GM23338 (cell line): ENCODE measurements at regions not wholly inside any gene's neighbourhood (a gene's known extent, or its start where the extent isn't known, plus 50 kb on each side); places are given as distances from the start of the nearest gene placed in this dataset.

Source experiments
- ATAC-seq: fragments of 200-7000 bp; cut with Tn5 transposase; 3 replicates; pipeline ENCODE4 v1.9.1; 2020
- DNase-seq: peaks from one replicate; pipeline ENCODE4 v3.0.0-alpha.2; 2015; ENCODE audit warnings: low spot score
- H2AFZ ChIP-seq: fragments of 200-600 bp; sonication (generic); 2 replicates; pipeline ENCODE4 v1.8.0; 2016; ENCODE audit warnings: antibody characterized with exemption, mild to moderate bottlenecking, moderate library complexity
- H3F3A ChIP-seq: fragments of 200-600 bp; sonication (generic); replicated peaks from 2 replicates; pipeline ENCODE4 v1.8.0; 2017; ENCODE audit warnings: antibody characterized with exemption, mixed run types, low read depth
- H3K27ac ChIP-seq: fragments of 200-600 bp; sonication (generic); 2 replicates; pipeline ENCODE4 v1.6.1; 2016; ENCODE audit warnings: low read depth
- H3K27me3 ChIP-seq: fragments of 200-600 bp; sonication (generic); 2 replicates; pipeline ENCODE4 v1.8.0; 2016; ENCODE audit warnings: mild to moderate bottlenecking, mixed run types, moderate library complexity; ENCODE audit not compliant: insufficient read depth
- H3K36me3 ChIP-seq: fragments of 200-600 bp; sonication (generic); 2 replicates; pipeline ENCODE4 v1.8.0; 2016; ENCODE audit warnings: mild to moderate bottlenecking; ENCODE audit not compliant: insufficient read depth
- H3K4me1 ChIP-seq: fragments of 200-600 bp; sonication (generic); 2 replicates; pipeline ENCODE4 v1.8.0; 2016; ENCODE audit warnings: mild to moderate bottlenecking, moderate library complexity; ENCODE audit not compliant: insufficient read depth
- H3K4me2 ChIP-seq: fragments of 200-600 bp; sonication (generic); 2 replicates; pipeline ENCODE4 v1.7.1; 2017; ENCODE audit warnings: mixed run types
- H3K4me3 ChIP-seq: fragments of 200-600 bp; sonication (generic); 2 replicates; pipeline ENCODE4 v1.6.1; 2016; ENCODE audit warnings: mixed run types
- H3K79me2 ChIP-seq: fragments of 200-600 bp; sonication (generic); replicated peaks from 2 replicates; pipeline ENCODE4 v1.8.0; 2017; ENCODE audit warnings: mild to moderate bottlenecking; ENCODE audit not compliant: insufficient read depth
- H3K9me2 ChIP-seq: fragments of 200-600 bp; sonication (generic); 2 replicates; pipeline ENCODE4 v1.8.0; 2017; ENCODE audit not compliant: insufficient read depth
- H4K20me1 ChIP-seq: fragments of 200-600 bp; sonication (generic); replicated peaks from 2 replicates; pipeline ENCODE4 v1.8.0; 2017; ENCODE audit warnings: mild to moderate bottlenecking; ENCODE audit not compliant: insufficient read depth
- H3K27ac Mint-ChIP-seq: 2 replicates; pipeline ENCODE4 v1.8.0; 2020; ENCODE audit warnings: inconsistent platforms, mild to moderate bottlenecking, moderate library complexity, mixed read lengths
- H3K27me3 Mint-ChIP-seq: 3 replicates; pipeline ENCODE4 v1.8.0; 2022; ENCODE audit warnings: low read depth, mild to moderate bottlenecking, moderate library complexity, mixed read lengths, inconsistent platforms; ENCODE audit not compliant: insufficient read depth, poor library complexity
- H3K36me3 Mint-ChIP-seq: 3 replicates; pipeline ENCODE4 v1.8.0; 2021; ENCODE audit warnings: low read depth, mild to moderate bottlenecking, inconsistent platforms, moderate library complexity, mixed read lengths
- H3K4me1 Mint-ChIP-seq: 3 replicates; pipeline ENCODE4 v1.8.0; 2020; ENCODE audit warnings: mild to moderate bottlenecking, inconsistent platforms, mixed read lengths
- H3K4me3 Mint-ChIP-seq: 3 replicates; pipeline ENCODE4 v1.8.0; 2021; ENCODE audit warnings: moderate library complexity, mild to moderate bottlenecking, inconsistent platforms, mixed read lengths
- H3K9me3 Mint-ChIP-seq: 3 replicates; pipeline ENCODE4 v1.8.0; 2020; ENCODE audit warnings: moderate library complexity, mild to moderate bottlenecking, inconsistent platforms, mixed read lengths
- CREB1 ChIP-seq: fragments of 250-450 bp; sonication (Bioruptor Pico); IDR thresholded peaks from 2 replicates; pipeline ENCODE4 v1.5.0; 2020; ENCODE audit warnings: low read depth, mild to moderate bottlenecking, moderate library complexity
- CTCF ChIP-seq, 2 experiments: fragments of 200-600 bp in 1 of 2; sonication (generic) in 1 of 2; conservative IDR thresholded peaks; 2 replicates each; pipeline versions ENCODE4 v1.5.1 to v1.6.1; 2016 to 2017; ENCODE audit warnings: antibody characterized with exemption in 2 of 2, low read depth in 2 of 2, mild to moderate bottlenecking in 2 of 2, moderate library complexity in 1 of 2
- EZH2phosphoT487 ChIP-seq: fragments of 200-600 bp; sonication (generic); IDR thresholded peaks from one replicate; pipeline ENCODE4 v1.8.1; 2018; ENCODE audit warnings: antibody characterized with exemption; ENCODE audit not compliant: unreplicated experiment
- JUNB ChIP-seq: IDR thresholded peaks from one replicate; pipeline ENCODE4 v1.6.1; 2016; ENCODE audit warnings: antibody characterized with exemption; ENCODE audit not compliant: unreplicated experiment
- NANOG ChIP-seq: IDR thresholded peaks from 2 replicates; pipeline ENCODE4 v1.6.1; 2016; ENCODE audit warnings: antibody characterized with exemption, borderline replicate concordance
- POLR2AphosphoS5 ChIP-seq: IDR thresholded peaks from 2 replicates; pipeline ENCODE4 v1.6.1; 2016; ENCODE audit warnings: antibody characterized with exemption, low read depth
- STAT1 ChIP-seq: IDR thresholded peaks from one replicate; pipeline ENCODE4 v1.6.1; 2016; ENCODE audit warnings: antibody characterized with exemption; ENCODE audit not compliant: unreplicated experiment
- ZNF114 ChIP-seq: fragments of 250-450 bp; sonication (Bioruptor Pico); IDR thresholded peaks from 2 replicates; pipeline ENCODE4 v1.5.0; 2020; ENCODE audit warnings: mild to moderate bottlenecking, moderate library complexity
- ZNF331 ChIP-seq: fragments of 250-450 bp; sonication (Bioruptor Pico); IDR thresholded peaks from 2 replicates; pipeline ENCODE4 v1.5.0; 2020; ENCODE audit warnings: low read depth, mild to moderate bottlenecking, moderate library complexity
- ZNF462 ChIP-seq: fragments of 250-450 bp; sonication (Bioruptor Pico); IDR thresholded peaks from 2 replicates; pipeline ENCODE4 v1.5.0; 2020; ENCODE audit warnings: mild to moderate bottlenecking, moderate library complexity
- TF ChIP-seq, protein P1 (sequence below): IDR thresholded peaks from one replicate; pipeline ENCODE4 v1.6.1; 2018; ENCODE audit warnings: antibody characterized with exemption; ENCODE audit not compliant: unreplicated experiment
- TF ChIP-seq, protein P2 (sequence below): IDR thresholded peaks from 2 replicates; pipeline ENCODE4 v1.6.1; 2016; ENCODE audit warnings: antibody characterized with exemption

GRCh38 chr6:66048684-66049474 lies 341.9 kb upstream of the EYS start (continued):
- TF ChIP-seq, protein P1, sequence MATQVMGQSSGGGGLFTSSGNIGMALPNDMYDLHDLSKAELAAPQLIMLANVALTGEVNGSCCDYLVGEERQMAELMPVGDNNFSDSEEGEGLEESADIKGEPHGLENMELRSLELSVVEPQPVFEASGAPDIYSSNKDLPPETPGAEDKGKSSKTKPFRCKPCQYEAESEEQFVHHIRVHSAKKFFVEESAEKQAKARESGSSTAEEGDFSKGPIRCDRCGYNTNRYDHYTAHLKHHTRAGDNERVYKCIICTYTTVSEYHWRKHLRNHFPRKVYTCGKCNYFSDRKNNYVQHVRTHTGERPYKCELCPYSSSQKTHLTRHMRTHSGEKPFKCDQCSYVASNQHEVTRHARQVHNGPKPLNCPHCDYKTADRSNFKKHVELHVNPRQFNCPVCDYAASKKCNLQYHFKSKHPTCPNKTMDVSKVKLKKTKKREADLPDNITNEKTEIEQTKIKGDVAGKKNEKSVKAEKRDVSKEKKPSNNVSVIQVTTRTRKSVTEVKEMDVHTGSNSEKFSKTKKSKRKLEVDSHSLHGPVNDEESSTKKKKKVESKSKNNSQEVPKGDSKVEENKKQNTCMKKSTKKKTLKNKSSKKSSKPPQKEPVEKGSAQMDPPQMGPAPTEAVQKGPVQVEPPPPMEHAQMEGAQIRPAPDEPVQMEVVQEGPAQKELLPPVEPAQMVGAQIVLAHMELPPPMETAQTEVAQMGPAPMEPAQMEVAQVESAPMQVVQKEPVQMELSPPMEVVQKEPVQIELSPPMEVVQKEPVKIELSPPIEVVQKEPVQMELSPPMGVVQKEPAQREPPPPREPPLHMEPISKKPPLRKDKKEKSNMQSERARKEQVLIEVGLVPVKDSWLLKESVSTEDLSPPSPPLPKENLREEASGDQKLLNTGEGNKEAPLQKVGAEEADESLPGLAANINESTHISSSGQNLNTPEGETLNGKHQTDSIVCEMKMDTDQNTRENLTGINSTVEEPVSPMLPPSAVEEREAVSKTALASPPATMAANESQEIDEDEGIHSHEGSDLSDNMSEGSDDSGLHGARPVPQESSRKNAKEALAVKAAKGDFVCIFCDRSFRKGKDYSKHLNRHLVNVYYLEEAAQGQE: no peak
- TF ChIP-seq CREB1 (no peak), POLR2AphosphoS5 (no peak), JUNB (no peak)
- TF ChIP-seq, protein P2, sequence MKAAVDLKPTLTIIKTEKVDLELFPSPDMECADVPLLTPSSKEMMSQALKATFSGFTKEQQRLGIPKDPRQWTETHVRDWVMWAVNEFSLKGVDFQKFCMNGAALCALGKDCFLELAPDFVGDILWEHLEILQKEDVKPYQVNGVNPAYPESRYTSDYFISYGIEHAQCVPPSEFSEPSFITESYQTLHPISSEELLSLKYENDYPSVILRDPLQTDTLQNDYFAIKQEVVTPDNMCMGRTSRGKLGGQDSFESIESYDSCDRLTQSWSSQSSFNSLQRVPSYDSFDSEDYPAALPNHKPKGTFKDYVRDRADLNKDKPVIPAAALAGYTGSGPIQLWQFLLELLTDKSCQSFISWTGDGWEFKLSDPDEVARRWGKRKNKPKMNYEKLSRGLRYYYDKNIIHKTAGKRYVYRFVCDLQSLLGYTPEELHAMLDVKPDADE: no peak

DNA sequence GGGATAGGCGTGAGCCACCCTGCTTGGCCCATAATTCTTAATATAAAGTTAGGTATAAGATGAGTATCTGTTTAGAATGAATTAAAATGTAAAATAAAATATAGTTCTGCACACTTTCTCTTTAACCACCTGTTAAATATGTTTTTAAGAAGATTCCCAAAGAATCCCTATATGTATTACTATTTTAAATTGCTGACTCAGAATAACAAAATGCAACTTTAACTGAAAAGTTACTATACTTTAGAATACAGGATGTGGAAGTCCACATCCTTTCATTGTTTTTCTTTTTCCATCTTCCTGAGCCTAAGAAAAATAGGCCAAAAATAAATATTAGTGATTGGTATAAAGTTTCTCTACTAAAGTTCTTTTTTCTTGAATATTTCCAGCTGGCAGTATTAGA lies 325.6 kb upstream of the EYS start:
- Mint-ChIP-seq H3K4me1 (no peaks in the 10 kb centered on the region), H3K27me3 (no peaks in the 10 kb centered on the region), H3K4me3 (no peak overlapping the region)
- TF ChIP-seq EZH2phosphoT487 (no peak), CTCF (conservative IDR thresholded peaks at IDR 0.05; ENCODE audit: low read depth in 2 of 2) (no peak), POLR2AphosphoS5 (no peak), ZNF462 (CRISPR knock-in tag) (no peak), ZNF331 (no peak), ZNF114 (CRISPR knock-in tag) (no peak), STAT1 (no peak), NANOG (no peak)

More for the DNA sequence above, 325.6 kb upstream of the EYS start:
- Mint-ChIP-seq H3K36me3 (no peaks in the 10 kb centered on the region), H3K9me3 (peaks cover 8% of the 10 kb centered on the region; the same call in 2 of the 3 replicates), H3K27ac (no peak overlapping the region)
- H3K27me3 ChIP-seq: no peaks in the 10 kb centered on the region
- no peaks in the 10 kb centered on the region for H3F3A ChIP-seq
- no peak for ATAC-seq
- H2AFZ ChIP-seq: no peak overlapping the region
- no peaks in the 10 kb centered on the region for H3K4me1 ChIP-seq
- H3K4me2 ChIP-seq: no peak overlapping the region
- H3K4me3 ChIP-seq: no peak overlapping the region
- H3K27ac ChIP-seq: no peak overlapping the region
- no peaks in the 10 kb centered on the region for H3K36me3 ChIP-seq
- H3K9me2 ChIP-seq: peaks cover 1% of the 10 kb centered on the region; the same call in 1 of the 2 replicates
- DNase-seq: no peak
- no peaks in the 10 kb centered on the region for H3K79me2 ChIP-seq
- no peaks in the 10 kb centered on the region for H4K20me1 ChIP-seq
